DND-41 (cell line): ENCODE measurements at regions not wholly inside any gene's neighbourhood (a gene's known extent, or its start where the extent isn't known, plus 50 kb on each side); places are given as distances from the start of the nearest gene placed in this dataset.

Experiments used
- ATAC-seq: fragments of 200-7000 bp; cut with Tn5 transposase; 3 replicates; pipeline ENCODE4 v1.9.1; 2021; ENCODE audit warnings: low read depth; ENCODE audit not compliant: insufficient read depth
- DNase-seq: peaks from one replicate; pipeline ENCODE4 v3.0.0-alpha.2; 2020
- H2AFZ ChIP-seq: 2 replicates; pipeline ENCODE4 v1.6.0; 2012; ENCODE audit warnings: low read depth, low read length
- H3K27ac ChIP-seq: 2 replicates; pipeline ENCODE4 v1.5.1; 2012; ENCODE audit warnings: low read length, inconsistent platforms
- H3K27me3 ChIP-seq: fragments of 200-600 bp; sonication (generic); 2 replicates; pipeline ENCODE4 v1.6.0; 2012; ENCODE audit warnings: low read length, mild to moderate bottlenecking, inconsistent platforms; ENCODE audit not compliant: insufficient read depth, poor library complexity
- H3K36me3 ChIP-seq: 2 replicates; pipeline ENCODE4 v1.5.1; 2012; ENCODE audit warnings: low read length, inconsistent platforms; ENCODE audit not compliant: insufficient read depth
- H3K4me1 ChIP-seq: 2 replicates; pipeline ENCODE4 v1.5.1; 2012; ENCODE audit warnings: mild to moderate bottlenecking, low read length; ENCODE audit not compliant: insufficient read depth
- H3K4me2 ChIP-seq: 2 replicates; pipeline ENCODE4 v1.6.0; 2012; ENCODE audit warnings: mild to moderate bottlenecking, moderate library complexity, low read length, inconsistent platforms; ENCODE audit not compliant: insufficient read depth
- H3K4me3 ChIP-seq, 2 experiments: fragments of 200-600 bp in 1 of 2; shearing (Covaris generic) in 1 of 2; 2 replicates each; pipeline ENCODE4 v1.5.1; 2012 to 2016; ENCODE audit warnings: inconsistent platforms in 2 of 2, low read length in 2 of 2, mild to moderate bottlenecking in 2 of 2, low read depth in 1 of 2, moderate library complexity in 1 of 2
- H3K79me2 ChIP-seq: 2 replicates; pipeline ENCODE4 v1.6.0; 2012; ENCODE audit warnings: low read length, inconsistent platforms; ENCODE audit not compliant: insufficient read depth
- H3K9ac ChIP-seq: 2 replicates; pipeline ENCODE4 v1.6.0; 2012; ENCODE audit warnings: low read depth, mild to moderate bottlenecking, inconsistent platforms, low read length, moderate library complexity
- H3K9me3 ChIP-seq: 2 replicates; pipeline ENCODE4 v1.5.1; 2012; ENCODE audit warnings: low read length, moderate library complexity, mild to moderate bottlenecking, inconsistent platforms; ENCODE audit not compliant: insufficient read depth, severe bottlenecking
- H4K20me1 ChIP-seq: 2 replicates; pipeline ENCODE4 v1.6.0; 2012; ENCODE audit warnings: low read length; ENCODE audit not compliant: insufficient read depth
- EZH2 ChIP-seq: IDR thresholded peaks from 3 replicates; pipeline ENCODE4 v1.6.1; 2012; ENCODE audit warnings: borderline replicate concordance, low read depth, mild to moderate bottlenecking, moderate library complexity, low read length, inconsistent platforms; ENCODE audit not compliant: severe bottlenecking
- TF ChIP-seq, protein P1 (sequence below): IDR thresholded peaks from 2 replicates; pipeline ENCODE4 v1.5.1; 2012; ENCODE audit warnings: borderline replicate concordance, low read length, moderate library complexity, mild to moderate bottlenecking; ENCODE audit not compliant: poor library complexity, severe bottlenecking; ENCODE audit errors: extremely low read depth

- Histone ChIP-seq H3K27ac (no peak overlapping the region), H3K4me3 (no peak overlapping the region), H3K9ac (no peak overlapping the region), H3K9me3 (no peaks in the 10 kb centered on the region), H3K36me3 (no peaks in the 10 kb centered on the region), H2AFZ (no peak overlapping the region), H3K4me2 (no peak overlapping the region), H3K79me2 (no peaks in the 10 kb centered on the region), H3K27me3 (no peaks in the 10 kb centered on the region), H4K20me1 (no peaks in the 10 kb centered on the region), H3K4me1 (no peaks in the 10 kb centered on the region)
- no peak for DNase-seq
- TF ChIP-seq, protein P1, sequence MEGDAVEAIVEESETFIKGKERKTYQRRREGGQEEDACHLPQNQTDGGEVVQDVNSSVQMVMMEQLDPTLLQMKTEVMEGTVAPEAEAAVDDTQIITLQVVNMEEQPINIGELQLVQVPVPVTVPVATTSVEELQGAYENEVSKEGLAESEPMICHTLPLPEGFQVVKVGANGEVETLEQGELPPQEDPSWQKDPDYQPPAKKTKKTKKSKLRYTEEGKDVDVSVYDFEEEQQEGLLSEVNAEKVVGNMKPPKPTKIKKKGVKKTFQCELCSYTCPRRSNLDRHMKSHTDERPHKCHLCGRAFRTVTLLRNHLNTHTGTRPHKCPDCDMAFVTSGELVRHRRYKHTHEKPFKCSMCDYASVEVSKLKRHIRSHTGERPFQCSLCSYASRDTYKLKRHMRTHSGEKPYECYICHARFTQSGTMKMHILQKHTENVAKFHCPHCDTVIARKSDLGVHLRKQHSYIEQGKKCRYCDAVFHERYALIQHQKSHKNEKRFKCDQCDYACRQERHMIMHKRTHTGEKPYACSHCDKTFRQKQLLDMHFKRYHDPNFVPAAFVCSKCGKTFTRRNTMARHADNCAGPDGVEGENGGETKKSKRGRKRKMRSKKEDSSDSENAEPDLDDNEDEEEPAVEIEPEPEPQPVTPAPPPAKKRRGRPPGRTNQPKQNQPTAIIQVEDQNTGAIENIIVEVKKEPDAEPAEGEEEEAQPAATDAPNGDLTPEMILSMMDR: no peak
- TF ChIP-seq EZH2: no peak
- ATAC-seq: no peak
Observed at GRCh38 chrX:143094417-143095023, 68.8 kb downstream of the SPANXN4 start.
